ENCODE measurements at regions not wholly inside any gene's neighbourhood (a gene's known extent, or its start where the extent isn't known, plus 50 kb on each side); places are given as distances from the start of the nearest gene placed in this dataset.

DNA sequence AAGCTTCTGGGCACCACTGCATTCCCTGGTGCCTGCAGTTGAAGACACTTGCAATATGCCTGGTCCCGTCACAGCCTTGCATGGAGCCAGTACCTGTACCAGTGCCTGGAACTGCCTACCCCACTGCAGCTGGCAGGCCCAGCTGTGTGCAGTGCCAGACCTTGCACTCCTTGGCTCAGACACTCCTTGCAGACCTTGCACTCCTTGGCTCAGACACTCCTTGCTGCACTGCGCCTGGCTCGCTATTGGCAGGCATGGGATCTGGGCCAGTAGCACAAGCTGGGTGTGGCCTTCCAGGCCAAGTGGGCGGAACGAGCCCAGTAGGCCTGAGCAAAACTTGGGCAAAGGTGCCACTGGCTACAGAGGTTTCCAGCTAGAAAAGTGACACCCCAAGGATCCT, 1189.1 kb downstream of the GRIK2 start (continued):
- TF ChIP-seq GTF2F1 (IDR thresholded peaks at IDR 0.05; ENCODE audit: borderline replicate concordance, low read depth, low read length) = no peak
- TF ChIP-seq RNF2 (IDR thresholded peaks at IDR 0.05; ENCODE audit: borderline replicate concordance, low read depth, low read length, missing control alignments, poor library complexity, severe bottlenecking) = no peak

Measured in H1 (cell line).